ENCODE measurements at regions not wholly inside any gene's neighbourhood (a gene's known extent, or its start where the extent isn't known, plus 50 kb on each side); places are given as distances from the start of the nearest gene placed in this dataset.

DNA sequence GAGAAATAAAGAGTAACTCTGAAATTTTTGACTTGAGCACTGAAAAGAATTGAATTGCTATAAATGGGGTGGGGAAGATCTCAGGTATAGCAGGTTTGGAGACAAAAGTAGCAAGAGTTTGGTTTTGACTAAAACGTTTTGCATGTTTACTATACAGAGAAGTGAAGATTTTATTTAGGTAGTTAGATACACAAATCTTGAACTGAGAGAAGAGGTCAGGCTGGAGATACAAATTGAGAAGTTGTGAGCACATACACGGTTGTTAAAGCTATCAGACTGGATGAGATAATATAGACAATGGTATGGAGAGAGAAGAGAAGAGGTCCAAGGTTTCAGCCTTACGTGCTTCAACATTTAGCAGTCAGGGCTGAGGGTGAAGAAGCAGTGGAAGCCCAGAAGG, 420.9 kb downstream of the FOXO1 start:
- TF ChIP-seq, protein P1, sequence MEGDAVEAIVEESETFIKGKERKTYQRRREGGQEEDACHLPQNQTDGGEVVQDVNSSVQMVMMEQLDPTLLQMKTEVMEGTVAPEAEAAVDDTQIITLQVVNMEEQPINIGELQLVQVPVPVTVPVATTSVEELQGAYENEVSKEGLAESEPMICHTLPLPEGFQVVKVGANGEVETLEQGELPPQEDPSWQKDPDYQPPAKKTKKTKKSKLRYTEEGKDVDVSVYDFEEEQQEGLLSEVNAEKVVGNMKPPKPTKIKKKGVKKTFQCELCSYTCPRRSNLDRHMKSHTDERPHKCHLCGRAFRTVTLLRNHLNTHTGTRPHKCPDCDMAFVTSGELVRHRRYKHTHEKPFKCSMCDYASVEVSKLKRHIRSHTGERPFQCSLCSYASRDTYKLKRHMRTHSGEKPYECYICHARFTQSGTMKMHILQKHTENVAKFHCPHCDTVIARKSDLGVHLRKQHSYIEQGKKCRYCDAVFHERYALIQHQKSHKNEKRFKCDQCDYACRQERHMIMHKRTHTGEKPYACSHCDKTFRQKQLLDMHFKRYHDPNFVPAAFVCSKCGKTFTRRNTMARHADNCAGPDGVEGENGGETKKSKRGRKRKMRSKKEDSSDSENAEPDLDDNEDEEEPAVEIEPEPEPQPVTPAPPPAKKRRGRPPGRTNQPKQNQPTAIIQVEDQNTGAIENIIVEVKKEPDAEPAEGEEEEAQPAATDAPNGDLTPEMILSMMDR (IDR thresholded peaks at IDR 0.05), result no peak

DNA sequence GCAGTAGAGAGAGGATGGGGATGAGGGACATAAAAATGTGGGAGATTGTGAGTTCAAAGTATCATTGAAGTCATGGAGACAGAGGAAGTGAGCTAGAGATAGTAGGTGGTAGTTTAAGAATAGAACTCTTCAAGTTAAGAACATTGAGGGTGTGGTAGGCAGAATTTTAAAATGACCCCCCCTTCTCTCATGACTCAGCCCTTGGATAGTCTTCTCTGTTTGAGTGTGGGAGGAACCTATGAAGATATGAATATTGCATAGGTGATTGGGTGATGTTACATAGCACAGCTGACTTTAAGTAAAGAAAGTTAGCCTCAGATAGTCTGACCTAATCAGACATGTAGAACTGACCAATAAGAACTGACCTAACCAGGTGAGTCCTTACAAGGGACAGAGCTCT, 418.6 kb downstream of the FOXO1 start:
- TF ChIP-seq, protein P1 (IDR thresholded peaks at IDR 0.05), result no peak

DNA sequence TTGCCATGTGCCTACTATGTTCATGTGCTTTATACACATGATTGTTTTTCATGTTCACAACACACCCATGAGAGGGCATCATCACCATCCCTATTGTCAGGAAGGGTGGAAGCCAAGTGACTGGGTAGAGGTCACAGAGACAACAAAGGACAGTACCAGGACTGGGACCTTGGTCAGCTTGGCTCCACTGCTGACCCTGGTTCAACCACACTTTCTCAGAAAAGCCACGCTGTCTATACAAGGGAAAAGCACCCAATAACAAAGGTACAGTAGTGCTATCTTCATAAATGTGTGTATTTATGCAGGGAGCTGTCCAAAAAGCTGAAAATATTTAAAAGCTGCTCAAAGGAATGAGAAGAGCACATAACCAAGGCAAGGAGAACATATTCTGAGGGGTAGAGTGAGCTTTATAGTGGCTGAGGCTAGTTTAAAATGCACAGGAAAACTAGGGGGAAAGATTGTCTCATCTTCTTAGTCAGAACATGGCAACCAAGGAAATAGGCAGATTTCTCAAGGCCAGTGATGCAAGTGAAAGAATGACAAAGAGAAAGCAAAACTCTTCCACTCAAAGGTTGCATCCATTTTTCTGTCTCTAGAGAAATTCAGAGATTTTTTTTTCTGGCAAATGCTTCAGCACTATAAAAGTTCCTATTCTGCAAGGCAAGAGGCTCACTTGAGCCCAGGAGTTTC, 415.0 kb downstream of the FOXO1 start:
- TF ChIP-seq, protein P1 (IDR thresholded peaks at IDR 0.05), result no peak

DNA sequence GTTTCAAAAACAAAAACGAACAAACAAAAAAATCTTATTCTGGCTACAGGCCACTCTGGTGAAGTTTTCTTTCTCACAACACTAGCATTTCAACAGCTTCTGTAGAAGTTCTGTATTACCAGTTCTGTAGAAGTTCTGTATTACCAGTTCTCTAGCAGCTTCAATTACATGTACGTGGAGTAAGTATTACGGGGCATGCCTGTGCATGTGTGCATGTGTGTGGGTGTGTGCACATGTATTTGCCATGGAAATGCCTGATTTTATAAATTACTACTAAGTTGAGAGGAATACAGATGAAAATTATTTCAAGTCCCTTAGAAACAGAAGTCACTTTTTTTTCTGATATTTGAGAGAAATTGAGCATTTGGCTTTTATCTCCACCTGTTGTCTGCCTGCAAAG, 414.2 kb downstream of the FOXO1 start:
- TF ChIP-seq, protein P1 (IDR thresholded peaks at IDR 0.05), result no peak

- TF ChIP-seq, protein P1 (IDR thresholded peaks at IDR 0.05), result no peak
Measured at GRCh38 chr13:40252676-40253075, 413.8 kb downstream of the FOXO1 start.

DNA sequence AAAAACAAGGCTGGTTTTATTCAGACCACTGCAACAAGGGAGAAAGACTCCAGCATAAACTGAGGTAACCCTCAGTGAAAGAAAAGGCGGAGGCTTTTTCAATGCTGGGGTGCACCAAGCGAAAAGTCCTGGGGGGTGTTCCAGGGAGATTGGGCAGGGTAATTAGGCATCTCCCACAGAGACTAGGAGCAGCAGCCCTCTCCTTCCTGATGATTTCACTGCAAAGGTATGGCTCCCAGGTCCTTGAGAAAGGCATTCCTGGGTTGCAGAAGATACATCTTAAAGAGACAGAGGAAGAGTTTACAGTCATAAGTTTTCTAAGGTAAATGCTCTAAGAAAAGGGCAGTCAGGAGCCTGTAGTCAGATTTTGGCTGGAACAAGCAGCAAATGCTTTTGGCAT, 412.0 kb downstream of the FOXO1 start:
- TF ChIP-seq, protein P1 (IDR thresholded peaks at IDR 0.05), result no peak

DNA sequence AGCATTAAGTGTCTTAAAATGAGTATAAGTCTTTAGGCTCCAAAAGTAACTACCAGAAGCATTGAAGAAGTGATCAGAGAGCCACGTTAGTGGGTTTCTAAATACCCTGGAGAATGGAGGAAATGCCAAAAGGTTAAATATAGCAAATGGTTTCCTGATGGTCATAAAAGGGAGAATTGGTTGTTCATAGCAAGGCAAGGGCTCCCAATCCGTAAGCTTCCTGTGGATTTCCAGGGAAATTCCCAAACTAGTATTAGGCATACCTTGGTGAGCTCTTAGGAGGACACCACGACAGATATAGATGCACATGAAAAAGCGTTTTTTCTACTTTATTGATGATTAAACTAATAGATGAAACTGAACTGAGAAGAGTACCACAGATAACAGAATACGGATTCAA, 410.9 kb downstream of the FOXO1 start:
- TF ChIP-seq, protein P1 (IDR thresholded peaks at IDR 0.05), result no peak

DNA sequence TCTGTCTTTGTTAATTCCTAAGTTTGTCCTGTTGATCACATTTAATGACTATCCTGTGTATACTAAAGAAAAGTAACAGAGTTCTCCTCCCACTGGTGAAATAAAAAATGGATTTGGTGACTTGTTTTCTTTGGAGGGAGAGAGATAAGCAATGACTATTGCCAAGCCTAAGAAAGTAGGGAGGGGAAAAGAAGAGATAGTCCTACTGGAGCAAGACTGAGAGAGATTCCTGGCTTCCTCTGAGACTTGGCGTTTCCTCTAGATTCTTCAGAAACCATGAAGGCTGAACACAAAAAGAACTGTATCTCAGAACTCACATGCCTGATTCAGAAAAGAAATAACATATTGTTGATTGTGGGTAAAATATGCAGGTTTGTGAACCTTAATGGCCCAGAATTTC, 406.5 kb downstream of the FOXO1 start:
- TF ChIP-seq, protein P1 (IDR thresholded peaks at IDR 0.05), result no peak
